VCaP (cell line): ENCODE measurements at regions not wholly inside any gene's neighbourhood (a gene's known extent, or its start where the extent isn't known, plus 50 kb on each side); places are given as distances from the start of the nearest gene placed in this dataset.

Experiments
- H3K27ac ChIP-seq: fragments of 450-650 bp; 2 replicates; pipeline ENCODE4 v1.5.1; 2017
- TF ChIP-seq, protein P1 (sequence below): fragments of 450-650 bp; conservative IDR thresholded peaks from 2 replicates; pipeline ENCODE4 v1.5.1; 2017; ENCODE audit warnings: mild to moderate bottlenecking, moderate library complexity

DNA sequence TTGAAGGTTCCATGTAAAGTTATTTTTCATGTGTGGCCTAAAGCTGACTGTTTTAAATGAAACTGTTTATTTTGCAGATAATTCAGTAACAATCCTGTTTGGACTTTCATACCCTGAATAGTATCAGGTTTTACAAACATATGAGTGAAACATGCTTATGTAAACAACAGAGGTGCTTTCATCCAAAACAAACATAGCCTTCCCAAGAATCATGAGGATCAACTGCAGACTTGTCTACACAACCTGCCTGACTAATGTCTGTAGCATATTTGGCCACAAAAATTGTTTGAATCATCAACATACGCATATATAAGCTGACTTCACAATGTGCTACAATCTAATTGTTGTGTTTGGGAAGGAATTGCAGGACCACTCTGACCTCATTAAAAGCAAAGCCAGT is 190.4 kb downstream of the DIPK2A start:
- TF ChIP-seq, protein P1, sequence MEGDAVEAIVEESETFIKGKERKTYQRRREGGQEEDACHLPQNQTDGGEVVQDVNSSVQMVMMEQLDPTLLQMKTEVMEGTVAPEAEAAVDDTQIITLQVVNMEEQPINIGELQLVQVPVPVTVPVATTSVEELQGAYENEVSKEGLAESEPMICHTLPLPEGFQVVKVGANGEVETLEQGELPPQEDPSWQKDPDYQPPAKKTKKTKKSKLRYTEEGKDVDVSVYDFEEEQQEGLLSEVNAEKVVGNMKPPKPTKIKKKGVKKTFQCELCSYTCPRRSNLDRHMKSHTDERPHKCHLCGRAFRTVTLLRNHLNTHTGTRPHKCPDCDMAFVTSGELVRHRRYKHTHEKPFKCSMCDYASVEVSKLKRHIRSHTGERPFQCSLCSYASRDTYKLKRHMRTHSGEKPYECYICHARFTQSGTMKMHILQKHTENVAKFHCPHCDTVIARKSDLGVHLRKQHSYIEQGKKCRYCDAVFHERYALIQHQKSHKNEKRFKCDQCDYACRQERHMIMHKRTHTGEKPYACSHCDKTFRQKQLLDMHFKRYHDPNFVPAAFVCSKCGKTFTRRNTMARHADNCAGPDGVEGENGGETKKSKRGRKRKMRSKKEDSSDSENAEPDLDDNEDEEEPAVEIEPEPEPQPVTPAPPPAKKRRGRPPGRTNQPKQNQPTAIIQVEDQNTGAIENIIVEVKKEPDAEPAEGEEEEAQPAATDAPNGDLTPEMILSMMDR: no peak

DNA sequence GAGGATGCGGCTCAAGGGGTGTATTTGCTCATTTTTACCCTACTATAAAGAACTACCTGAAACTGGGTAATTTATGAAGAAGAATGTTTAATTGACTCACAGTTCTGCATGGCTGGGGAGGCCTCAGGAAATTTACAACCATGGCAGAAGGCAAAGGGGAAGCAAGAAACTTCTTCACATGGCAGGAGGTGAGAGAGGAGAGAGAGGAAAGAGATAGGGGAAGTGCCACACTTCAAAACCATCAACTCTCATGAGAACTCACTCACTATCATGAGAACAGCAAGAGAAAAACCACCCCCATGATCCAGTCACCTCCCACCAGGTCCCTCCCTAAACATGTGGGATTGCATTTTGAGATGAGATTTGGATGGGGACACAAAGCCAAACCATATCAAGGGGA is 192.7 kb downstream of the DIPK2A start:
- TF ChIP-seq, protein P1: no peak

More for the DNA sequence above, 190.4 kb downstream of the DIPK2A start:
- peak overlapping the region; percentile 44 for H3K27ac ChIP-seq

DNA sequence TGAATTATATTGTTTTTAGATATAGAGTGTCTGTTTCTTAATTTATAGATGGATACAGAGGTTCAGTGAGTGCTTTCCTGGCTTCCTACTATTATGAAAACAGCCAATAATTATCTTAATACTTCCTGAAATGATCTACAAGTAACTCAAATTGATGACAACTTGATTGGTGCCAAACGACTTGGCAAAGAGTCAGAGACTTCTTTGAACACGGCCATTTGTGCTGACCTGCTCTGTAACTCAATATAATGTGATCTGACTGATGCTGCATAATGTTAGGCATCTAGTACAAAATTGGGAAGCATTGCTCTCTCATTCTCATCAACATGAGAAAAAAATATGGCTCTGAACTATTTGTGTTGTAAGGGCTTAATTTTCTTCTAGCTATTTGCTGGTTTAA is 193.9 kb downstream of the DIPK2A start:
- TF ChIP-seq, protein P1: no peak
- peak overlapping the region; percentile 24; the same call in 1 of the 2 replicates for H3K27ac ChIP-seq

More for the DNA sequence above, 192.7 kb downstream of the DIPK2A start:
- H3K27ac ChIP-seq: no peak overlapping the region

DNA sequence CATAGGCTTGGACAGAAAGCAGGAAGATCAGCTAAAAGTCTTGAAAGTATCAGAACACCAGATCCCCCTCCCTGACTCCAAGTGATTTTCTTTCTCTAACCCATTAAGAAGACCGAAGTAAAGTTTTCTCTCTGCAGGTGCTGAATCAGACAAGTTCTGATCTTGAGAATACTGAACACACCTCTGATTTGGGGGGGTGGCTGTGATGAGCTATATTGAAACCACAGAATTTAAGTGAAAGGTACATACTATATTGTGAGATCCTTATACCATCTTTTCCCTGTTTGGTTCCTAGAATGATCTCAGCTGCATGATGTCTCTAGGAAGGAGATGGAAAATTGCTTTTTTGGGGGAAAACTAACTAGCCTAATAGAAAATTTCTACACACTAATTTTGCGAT is 196.0 kb downstream of the DIPK2A start:
- no peak overlapping the region for H3K27ac ChIP-seq

DNA sequence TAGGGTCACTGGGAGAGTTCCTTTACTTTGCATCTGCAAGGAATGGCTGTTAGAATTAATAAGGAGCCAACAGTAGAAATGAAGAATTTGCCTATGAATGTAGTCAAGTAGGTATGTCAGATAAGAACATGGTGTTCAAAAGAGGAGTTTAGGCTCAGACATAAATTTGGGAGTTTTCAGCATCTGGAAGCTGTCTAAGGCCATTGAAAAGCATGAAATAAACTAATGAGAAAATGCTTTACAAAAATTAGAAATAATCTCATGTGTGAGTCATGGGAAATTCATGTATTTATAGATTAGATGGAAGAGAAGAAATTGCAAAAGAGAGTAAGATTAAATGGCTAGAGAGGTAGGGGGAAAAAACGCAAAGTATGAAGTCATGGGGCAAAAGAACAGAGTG is 201.9 kb downstream of the DIPK2A start:
- TF ChIP-seq, protein P1: no peak
- H3K27ac ChIP-seq: no peak overlapping the region

More for the DNA sequence above, 196.0 kb downstream of the DIPK2A start:
- TF ChIP-seq, protein P1: no peak

- H3K27ac ChIP-seq: no peak overlapping the region
- TF ChIP-seq, protein P1: no peak
These were observed 204.2 kb downstream of the DIPK2A start for GRCh38 chr3:144175644-144176425.

DNA sequence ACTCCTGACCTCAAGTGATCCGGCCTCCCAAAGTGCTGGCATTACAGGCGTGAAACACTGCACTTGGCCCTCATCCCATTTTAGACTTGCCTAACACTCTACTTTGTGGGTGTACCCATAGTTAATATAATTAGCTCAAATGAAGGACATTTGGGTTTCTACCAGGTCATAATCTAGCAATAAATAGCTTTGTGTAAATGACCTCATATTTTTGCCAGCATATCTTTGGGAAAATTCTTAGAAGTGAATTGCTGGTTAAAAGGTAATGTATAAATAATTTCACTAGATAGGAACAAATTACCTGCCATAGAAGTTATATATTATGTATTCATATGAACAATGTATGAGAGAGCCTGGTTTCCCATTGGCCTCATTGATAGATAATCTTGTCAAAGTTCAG is 206.0 kb downstream of the DIPK2A start:
- H3K27ac ChIP-seq: no peak overlapping the region
- TF ChIP-seq, protein P1: no peak
